H9 (cell line): ENCODE measurements at regions not wholly inside any gene's neighbourhood (a gene's known extent, or its start where the extent isn't known, plus 50 kb on each side); places are given as distances from the start of the nearest gene placed in this dataset.

Experiments used
- DNase-seq: peaks from one replicate; pipeline ENCODE4 v3.0.0-alpha.2; 2017
- H2AFZ ChIP-seq: one replicate; pipeline ENCODE4 v1.6.1; 2013; ENCODE audit warnings: mild to moderate bottlenecking, low read length, control low read depth, moderate library complexity
- H2AK5ac ChIP-seq: 2 replicates; pipeline ENCODE4 v1.6.1; 2013; ENCODE audit warnings: low read length, control low read depth, mixed read lengths; ENCODE audit not compliant: insufficient read length
- H2BK120ac ChIP-seq: one replicate; pipeline ENCODE4 v1.6.1; 2013; ENCODE audit warnings: low read depth, mild to moderate bottlenecking, low read length, control low read depth, inconsistent platforms; ENCODE audit not compliant: poor library complexity, severe bottlenecking
- H2BK12ac ChIP-seq: 2 replicates; pipeline ENCODE4 v1.6.1; 2013; ENCODE audit warnings: low read length, control low read depth, mixed read lengths, low read depth; ENCODE audit not compliant: insufficient read length
- H2BK15ac ChIP-seq: 2 replicates; pipeline ENCODE4 v1.6.1; 2013; ENCODE audit warnings: low read depth, low read length, control low read depth
- H2BK20ac ChIP-seq: one replicate; pipeline ENCODE4 v1.6.1; 2013; ENCODE audit warnings: low read depth, mild to moderate bottlenecking, low read length, control low read depth, inconsistent platforms; ENCODE audit not compliant: poor library complexity, severe bottlenecking
- H2BK5ac ChIP-seq: 2 replicates; pipeline ENCODE4 v1.6.1; 2013; ENCODE audit warnings: low read length, control low read depth, mixed read lengths; ENCODE audit not compliant: insufficient read length
- H3K14ac ChIP-seq: 2 replicates; pipeline ENCODE4 v1.6.1; 2013; ENCODE audit warnings: low read length, control low read depth; ENCODE audit not compliant: insufficient read depth
- H3K18ac ChIP-seq: 2 replicates; pipeline ENCODE4 v1.6.1; 2013; ENCODE audit warnings: low read depth, mild to moderate bottlenecking, mixed read lengths, low read length, control low read depth; ENCODE audit not compliant: insufficient read length
- H3K23ac ChIP-seq: 2 replicates; pipeline ENCODE4 v1.6.1; 2013; ENCODE audit warnings: low read length, control low read depth, mixed read lengths, low read depth; ENCODE audit not compliant: insufficient read length
- H3K23me2 ChIP-seq: 2 replicates; pipeline ENCODE4 v1.6.1; 2013; ENCODE audit warnings: low read depth, mild to moderate bottlenecking, mixed read lengths, low read length, control low read depth; ENCODE audit not compliant: insufficient read length, poor library complexity, severe bottlenecking
- H3K27ac ChIP-seq: 2 replicates; pipeline ENCODE4 v1.5.1; 2013; ENCODE audit warnings: low read length, control low read depth, mixed read lengths, low read depth; ENCODE audit not compliant: insufficient read length
- H3K27me3 ChIP-seq: 2 replicates; pipeline ENCODE4 v1.6.1; 2013; ENCODE audit warnings: low read length, control low read depth, inconsistent platforms; ENCODE audit not compliant: insufficient read depth
- H3K4ac ChIP-seq: 2 replicates; pipeline ENCODE4 v1.6.1; 2013; ENCODE audit warnings: low read depth, mild to moderate bottlenecking, control low read depth, inconsistent platforms, low read length, moderate library complexity
- H3K4me1 ChIP-seq: 2 replicates; pipeline ENCODE4 v1.6.1; 2013; ENCODE audit warnings: low read length, control low read depth, inconsistent platforms; ENCODE audit not compliant: insufficient read depth
- H3K4me2 ChIP-seq: 2 replicates; pipeline ENCODE4 v1.6.1; 2013; ENCODE audit warnings: low read length, control low read depth, mixed read lengths; ENCODE audit not compliant: insufficient read length, insufficient read depth
- H3K56ac ChIP-seq: 2 replicates; pipeline ENCODE4 v1.6.1; 2013; ENCODE audit warnings: low read depth, mild to moderate bottlenecking, mixed read lengths, low read length, control low read depth; ENCODE audit not compliant: insufficient read length
- H3K79me1 ChIP-seq: 2 replicates; pipeline ENCODE4 v1.6.1; 2013; ENCODE audit warnings: low read depth, mild to moderate bottlenecking, moderate library complexity, low read length, control low read depth, inconsistent platforms; ENCODE audit not compliant: insufficient read depth, poor library complexity, severe bottlenecking
- H3K79me2 ChIP-seq: 2 replicates; pipeline ENCODE4 v1.6.1; 2013; ENCODE audit warnings: low read length, control low read depth, inconsistent platforms; ENCODE audit not compliant: insufficient read depth
- H3K9ac ChIP-seq: 2 replicates; pipeline ENCODE4 v1.6.1; 2013; ENCODE audit warnings: low read length, control low read depth, mixed read lengths; ENCODE audit not compliant: insufficient read length; ENCODE audit errors: extremely low read depth
- H3K9me3 ChIP-seq: one replicate; pipeline ENCODE4 v1.6.1; 2013; ENCODE audit warnings: low read depth, low read length, inconsistent platforms; ENCODE audit not compliant: control insufficient read depth
- H3T11ph ChIP-seq: one replicate; pipeline ENCODE4 v1.6.1; 2013; ENCODE audit warnings: mild to moderate bottlenecking, low read length, control low read depth, inconsistent platforms
- H4K20me1 ChIP-seq: one replicate; pipeline ENCODE4 v1.6.1; 2013; ENCODE audit not compliant: control insufficient read depth, insufficient read length, insufficient read depth
- H4K5ac ChIP-seq: 2 replicates; pipeline ENCODE4 v1.6.1; 2013; ENCODE audit warnings: low read depth, mild to moderate bottlenecking, mixed read lengths, low read length, control low read depth; ENCODE audit not compliant: insufficient read length
- H4K8ac ChIP-seq: replicated peaks from 2 replicates; pipeline ENCODE4 v1.6.1; 2013; ENCODE audit warnings: low read length, control low read depth, mixed read lengths, low read depth; ENCODE audit not compliant: insufficient read length
- H4K91ac ChIP-seq: 2 replicates; pipeline ENCODE4 v1.6.1; 2013; ENCODE audit warnings: low read depth, mild to moderate bottlenecking, moderate library complexity, mixed read lengths, low read length, control low read depth; ENCODE audit not compliant: insufficient read length
- H3K27ac Mint-ChIP-seq, 3 experiments: 2 replicates in 2 of 3; 3 replicates in 1 of 3; pipeline ENCODE4 v1.8.0; 2020 to 2021; ENCODE audit warnings: mixed read lengths in 3 of 3, mild to moderate bottlenecking in 1 of 3, moderate library complexity in 1 of 3
- H3K27me3 Mint-ChIP-seq: 2 replicates; pipeline ENCODE4 v1.8.0; 2021; ENCODE audit warnings: low read depth, mild to moderate bottlenecking, moderate library complexity, mixed read lengths
- H3K36me3 Mint-ChIP-seq, 3 experiments: 2 replicates in 2 of 3; 3 replicates in 1 of 3; pipeline ENCODE4 v1.8.0; 2020 to 2021; ENCODE audit warnings: low read depth in 3 of 3, mixed read lengths in 3 of 3; ENCODE audit not compliant: insufficient read depth in 1 of 3
- H3K4me1 Mint-ChIP-seq, 2 experiments: 2 replicates each; pipeline ENCODE4 v1.8.0; 2020; ENCODE audit warnings: mixed read lengths in 2 of 2
- H3K4me3 Mint-ChIP-seq, 2 experiments: 2 replicates in 1 of 2; 3 replicates in 1 of 2; pipeline ENCODE4 v1.8.0; 2020 to 2021; ENCODE audit warnings: mild to moderate bottlenecking in 2 of 2, mixed read lengths in 2 of 2, moderate library complexity in 1 of 2
- H3K9me3 Mint-ChIP-seq, 2 experiments: 2 replicates in 1 of 2; 3 replicates in 1 of 2; pipeline ENCODE4 v1.8.0; 2020; ENCODE audit warnings: mild to moderate bottlenecking in 2 of 2, mixed read lengths in 2 of 2, moderate library complexity in 1 of 2
- WGBS: extraction: QIAGEN DNeasy Blood & Tissue Kit; methylation state at CpG from one replicate; pipeline ENCODE4 v1.1.7; 2013; ENCODE audit warnings: missing lambda C conversion rate, low lambda C conversion rate, mixed read lengths; ENCODE audit not compliant: insufficient read length; ENCODE audit errors: extremely low coverage; 5-methylcytosine and 5-hydroxymethylcytosine counted together
- TF ChIP-seq, protein P1 (sequence below): fragments of 200-600 bp; sonication (generic); conservative IDR thresholded peaks from 3 replicates; pipeline ENCODE4 v1.8.0; 2021; ENCODE audit warnings: antibody characterized with exemption, mild to moderate bottlenecking

DNA sequence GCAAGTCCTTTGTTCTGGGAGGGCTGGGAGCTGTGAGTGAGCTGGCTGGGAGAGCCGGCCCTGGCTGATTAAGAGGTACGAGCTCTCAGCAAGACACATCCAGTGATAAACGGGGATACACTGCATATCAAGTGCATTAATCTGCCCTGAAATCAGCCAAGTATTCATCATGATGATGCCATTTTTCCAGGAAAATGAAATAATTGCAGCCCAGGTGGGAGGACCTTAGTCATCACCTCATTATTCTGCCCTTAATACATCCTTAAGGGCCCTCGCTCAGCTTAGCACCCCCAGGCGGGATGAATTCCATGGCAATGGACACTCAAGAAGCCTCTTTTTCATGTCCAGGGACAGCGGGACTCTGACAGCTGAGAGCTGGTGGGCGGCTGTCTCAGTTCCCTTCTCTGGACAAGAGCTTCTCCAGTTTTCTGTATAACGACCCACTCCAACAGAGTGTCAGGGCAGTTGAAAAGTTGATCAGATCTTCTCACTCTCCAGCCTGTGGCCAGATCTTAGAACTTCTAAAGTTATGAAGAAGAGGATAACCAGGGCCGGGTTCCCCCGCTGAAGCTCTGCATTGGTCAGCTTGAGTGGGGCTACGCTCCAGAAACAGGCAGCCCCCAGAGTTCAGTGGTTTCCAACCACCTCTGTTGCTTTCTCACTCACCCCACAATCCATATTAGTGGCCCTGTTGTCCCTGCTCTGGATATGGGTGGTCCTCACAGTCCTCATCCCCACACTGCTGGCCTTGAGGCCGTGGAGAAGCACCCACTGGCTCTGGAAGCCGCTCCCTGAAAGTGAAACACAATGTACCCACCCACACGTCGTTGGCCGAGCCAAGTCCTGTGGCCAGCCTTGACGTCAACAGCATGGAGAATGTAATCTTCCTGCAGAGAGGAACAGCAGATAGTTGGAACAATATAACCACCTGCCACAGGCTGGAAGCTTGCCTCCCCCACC lies 306.2 kb upstream of the DIO3 start:
- Histone ChIP-seq H3K9me3 (no peaks in the 10 kb centered on the region), H3K27ac (no peak overlapping the region), H4K5ac (no peak overlapping the region), H3K23ac (no peak overlapping the region), H2AK5ac (no peak overlapping the region), H2BK12ac (no peak overlapping the region), H3K14ac (no peak overlapping the region), H2BK120ac (no peak overlapping the region), H2AFZ (no peak overlapping the region), H3T11ph (no peak overlapping the region), H3K56ac (no peak overlapping the region), H2BK5ac (no peak overlapping the region), H3K18ac (no peak overlapping the region), H4K20me1 (no peaks in the 10 kb centered on the region), H3K4ac (no peak overlapping the region), H3K9ac (no peak overlapping the region), H2BK20ac (no peak overlapping the region), H3K4me2 (no peak overlapping the region), H3K79me1 (no peaks in the 10 kb centered on the region), H4K8ac (no peak overlapping the region), H3K4me1 (no peaks in the 10 kb centered on the region), H4K91ac (no peak overlapping the region), H2BK15ac (no peak overlapping the region), H3K27me3 (no peaks in the 10 kb centered on the region), H3K79me2 (no peaks in the 10 kb centered on the region), H3K23me2 (no peaks in the 10 kb centered on the region)
- no peaks in the 10 kb centered on the region for H3K9me3 Mint-ChIP-seq
- peaks cover 4% of the 10 kb centered on the region; the same call in 1 of the 2 replicates for H3K27me3 Mint-ChIP-seq
- peak overlapping the region in 1 of 3 experiments; percentile 44; a peak in 1 of 7 replicates for H3K27ac Mint-ChIP-seq
- H3K4me1 Mint-ChIP-seq, result peaks cover 0 to 4% of the 10 kb centered on the region in 2 experiments; a peak in 1 of 4 replicates
- TF ChIP-seq, protein P1, sequence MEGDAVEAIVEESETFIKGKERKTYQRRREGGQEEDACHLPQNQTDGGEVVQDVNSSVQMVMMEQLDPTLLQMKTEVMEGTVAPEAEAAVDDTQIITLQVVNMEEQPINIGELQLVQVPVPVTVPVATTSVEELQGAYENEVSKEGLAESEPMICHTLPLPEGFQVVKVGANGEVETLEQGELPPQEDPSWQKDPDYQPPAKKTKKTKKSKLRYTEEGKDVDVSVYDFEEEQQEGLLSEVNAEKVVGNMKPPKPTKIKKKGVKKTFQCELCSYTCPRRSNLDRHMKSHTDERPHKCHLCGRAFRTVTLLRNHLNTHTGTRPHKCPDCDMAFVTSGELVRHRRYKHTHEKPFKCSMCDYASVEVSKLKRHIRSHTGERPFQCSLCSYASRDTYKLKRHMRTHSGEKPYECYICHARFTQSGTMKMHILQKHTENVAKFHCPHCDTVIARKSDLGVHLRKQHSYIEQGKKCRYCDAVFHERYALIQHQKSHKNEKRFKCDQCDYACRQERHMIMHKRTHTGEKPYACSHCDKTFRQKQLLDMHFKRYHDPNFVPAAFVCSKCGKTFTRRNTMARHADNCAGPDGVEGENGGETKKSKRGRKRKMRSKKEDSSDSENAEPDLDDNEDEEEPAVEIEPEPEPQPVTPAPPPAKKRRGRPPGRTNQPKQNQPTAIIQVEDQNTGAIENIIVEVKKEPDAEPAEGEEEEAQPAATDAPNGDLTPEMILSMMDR, result no peak
- no peak for DNase-seq
- no CpG with 5 or more reads among the region's 17 CpGs for WGBS
- H3K36me3 Mint-ChIP-seq, result no peaks in the 10 kb centered on the region
- no peak overlapping the region for H3K4me3 Mint-ChIP-seq
